Testis (tissue), 2 donors: ENCODE measurements at regions not wholly inside any gene's neighbourhood (a gene's known extent, or its start where the extent isn't known, plus 50 kb on each side); places are given as distances from the start of the nearest gene placed in this dataset.

Experiments
- DNase-seq: peaks from one replicate; pipeline ENCODE4 v3.0.0-alpha.2; 2019
- H3K27ac ChIP-seq, 2 donors: fragments of 200-600 bp; sonication (generic); one replicate each; pipeline ENCODE4 v1.5.1; 2019
- H3K27me3 ChIP-seq: fragments of 200-600 bp; sonication (generic); one replicate; pipeline ENCODE4 v1.5.1; 2019
- H3K36me3 ChIP-seq: fragments of 200-600 bp; sonication (generic); one replicate; pipeline ENCODE4 v1.5.1; 2017; ENCODE audit warnings: low read depth; ENCODE audit errors: missing control alignments
- H3K4me1 ChIP-seq: fragments of 200-600 bp; sonication (generic); one replicate; pipeline ENCODE4 v1.5.1; 2019
- H3K4me3 ChIP-seq, 2 donors: fragments of 200-600 bp; sonication (generic); one replicate each; pipeline ENCODE4 v1.5.1; 2017 to 2019
- H3K9me3 ChIP-seq: fragments of 200-600 bp; sonication (generic); one replicate; pipeline ENCODE4 v1.5.1; 2017
- CTCF ChIP-seq, 3 experiments: fragments of 450-650 bp in 2 of 3; fragments of 200-600 bp in 1 of 3; sonication (generic) in 1 of 3; IDR thresholded peaks; one replicate each; pipeline ENCODE4 v1.5.1; 2016 to 2019; ENCODE audit warnings: antibody characterized with exemption in 3 of 3, mild to moderate bottlenecking in 2 of 3, moderate library complexity in 1 of 3
- POLR2A ChIP-seq: fragments of 450-650 bp; IDR thresholded peaks from one replicate; pipeline ENCODE4 v1.6.1; 2017; ENCODE audit warnings: antibody characterized with exemption, mild to moderate bottlenecking, moderate library complexity
- WGBS, 2 donors: methylation state at CpG; one replicate each; pipeline ENCODE4 v1.1.5; 2018; 5-methylcytosine and 5-hydroxymethylcytosine counted together
- intact Hi-C: fragments of 100-400 bp; cut with DNase I; formaldehyde crosslinking; loops from one replicate; pipeline ENCODE4 v1.15.1; 2023; ENCODE audit warnings: low total_unique reads

- intact Hi-C loops: no loop called here
- Histone ChIP-seq H3K4me1 (no peaks in the 10 kb centered on the region), H3K36me3 (no peaks in the 10 kb centered on the region), H3K27ac (no peak overlapping the region), H3K4me3 (no peak overlapping the region), H3K27me3 (no peaks in the 10 kb centered on the region), H3K9me3 (no peaks in the 10 kb centered on the region)
- TF ChIP-seq CTCF (IDR thresholded peaks at IDR 0.05) (no peak), POLR2A (no peak)
- DNase-seq: no peak
- 92% methylated on average over 1 of the region's 1 CpG for WGBS, 2 donors
These were observed 444.0 kb upstream of the SLC35B3 start for GRCh38 chr6:8879334-8879733.

DNA sequence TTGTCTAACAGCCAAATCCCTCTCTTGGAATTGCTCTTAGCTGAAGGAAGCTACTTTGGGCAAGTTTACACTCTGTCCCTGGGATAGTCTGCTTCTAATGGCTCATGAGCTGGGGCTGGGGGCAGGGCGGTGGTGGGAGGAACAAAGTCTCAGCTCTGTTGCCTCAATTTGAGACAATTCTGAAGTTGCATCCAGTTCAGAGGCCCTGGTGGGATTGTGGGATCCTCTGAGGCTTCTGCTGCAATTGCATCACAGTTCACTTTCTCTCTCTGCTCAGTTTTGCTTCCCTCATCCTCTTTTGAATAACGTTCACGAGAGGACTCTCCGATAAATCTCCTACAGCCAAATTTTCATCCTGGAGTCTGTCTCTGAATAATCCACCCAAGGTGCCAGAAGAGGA is 440.6 kb upstream of the SLC35B3 start:
- Histone ChIP-seq H3K36me3 (no peaks in the 10 kb centered on the region), H3K9me3 (no peaks in the 10 kb centered on the region), H3K4me1 (no peaks in the 10 kb centered on the region), H3K27ac (no peak overlapping the region), H3K4me3 (no peak overlapping the region), H3K27me3 (no peaks in the 10 kb centered on the region)
- DNase-seq: no peak
- intact Hi-C loops: no loop called here
- TF ChIP-seq POLR2A: no peak
- WGBS, 2 donors: 84 to 92% methylated on average over 4 of the region's 4 CpGs

DNA sequence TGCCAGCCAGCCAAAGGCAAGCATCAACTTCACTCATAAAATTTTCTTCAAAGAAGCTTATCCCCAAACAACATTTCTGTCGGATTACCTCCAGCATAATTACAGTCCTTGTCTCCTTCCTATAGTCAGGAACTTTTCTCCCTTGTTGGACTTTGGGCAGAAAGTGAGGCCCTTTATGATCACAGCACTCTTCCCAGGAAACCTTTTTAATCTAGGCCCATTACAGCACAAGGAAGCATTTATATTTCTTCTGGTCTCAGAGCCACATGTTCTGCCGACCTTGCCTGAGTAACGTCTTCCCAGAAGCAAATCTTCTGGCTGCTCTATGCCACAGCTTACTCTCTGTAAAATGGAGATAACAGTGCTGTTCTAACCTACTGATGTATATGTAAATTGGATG is 437.2 kb upstream of the SLC35B3 start:
- H3K36me3 ChIP-seq: no peaks in the 10 kb centered on the region
- intact Hi-C loops: no loop called here
- no peak for DNase-seq
- no peaks in the 10 kb centered on the region for H3K4me1 ChIP-seq
- 68 to 75% methylated on average over 3 of the region's 3 CpGs for WGBS, 2 donors
- no peak overlapping the region for H3K27ac ChIP-seq
- no peaks in the 10 kb centered on the region for H3K27me3 ChIP-seq
- H3K9me3 ChIP-seq: no peaks in the 10 kb centered on the region
- no peak for TF ChIP-seq POLR2A
- TF ChIP-seq CTCF (IDR thresholded peaks at IDR 0.05): no peak
- H3K4me3 ChIP-seq: no peak overlapping the region

DNA sequence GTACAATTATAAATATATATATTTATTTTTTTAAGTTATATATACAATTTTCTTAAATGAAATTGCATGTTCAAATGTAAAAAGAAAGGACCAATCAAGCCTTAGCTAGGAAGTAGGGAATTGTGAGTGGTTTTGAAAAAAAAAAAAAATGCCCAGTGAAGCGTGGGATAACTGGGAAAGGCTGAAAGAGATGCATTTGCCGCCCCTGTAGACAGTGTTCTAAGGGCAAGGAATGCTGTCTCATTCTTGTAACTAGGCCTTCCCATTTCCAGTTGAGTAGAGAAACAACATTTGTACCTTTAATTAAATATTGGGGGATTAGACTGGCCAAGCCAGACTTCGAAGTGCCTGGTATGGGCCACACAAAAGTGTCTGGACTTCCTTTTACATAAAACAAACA is 430.1 kb upstream of the SLC35B3 start:
- Histone ChIP-seq H3K27me3 (no peaks in the 10 kb centered on the region), H3K4me3 (no peak overlapping the region), H3K4me1 (no peaks in the 10 kb centered on the region), H3K9me3 (no peaks in the 10 kb centered on the region), H3K27ac (no peak overlapping the region), H3K36me3 (no peaks in the 10 kb centered on the region)
- intact Hi-C loops: no loop called here
- 90 to 91% methylated on average over 3 of the region's 3 CpGs for WGBS, 2 donors
- TF ChIP-seq POLR2A (no peak), CTCF (IDR thresholded peaks at IDR 0.05) (no peak)
- DNase-seq: no peak

GRCh38 chr6:8860671-8861070 is 425.3 kb upstream of the SLC35B3 start:
- H3K27ac ChIP-seq: no peak overlapping the region
- H3K4me3 ChIP-seq: no peak overlapping the region
- H3K27me3 ChIP-seq: no peaks in the 10 kb centered on the region
- H3K4me1 ChIP-seq: no peaks in the 10 kb centered on the region
- no peaks in the 10 kb centered on the region for H3K36me3 ChIP-seq
- H3K9me3 ChIP-seq: no peaks in the 10 kb centered on the region
- no peak for DNase-seq
- intact Hi-C loops: no loop called here
- TF ChIP-seq CTCF (IDR thresholded peaks at IDR 0.05) (no peak), POLR2A (no peak)
